HL-60 (cell line): ENCODE measurements at regions not wholly inside any gene's neighbourhood (a gene's known extent, or its start where the extent isn't known, plus 50 kb on each side); places are given as distances from the start of the nearest gene placed in this dataset.

Source experiments
- DNase-seq, 2 experiments: peaks; one replicate each; pipeline ENCODE4 v3.0.0-alpha.2; 2010 to 2020; ENCODE audit warnings: low read depth in 1 of 2, low spot score in 1 of 2
- H3K27ac ChIP-seq: fragments of 250-450 bp; sonication (Bioruptor Pico); replicated peaks from 2 replicates; pipeline ENCODE4 v1.5.1; 2020; ENCODE audit warnings: mild to moderate bottlenecking, moderate library complexity
- H3K27me3 ChIP-seq: fragments of 250-450 bp; sonication (Bioruptor Pico); 2 replicates; pipeline ENCODE4 v1.5.1; 2021; ENCODE audit warnings: mild to moderate bottlenecking, moderate library complexity; ENCODE audit not compliant: insufficient read depth, poor library complexity, severe bottlenecking
- H3K4me3 ChIP-seq: replicated peaks from 2 replicates; pipeline ENCODE4 v1.5.1; 2011; ENCODE audit warnings: mild to moderate bottlenecking, control low read depth, low read length; ENCODE audit not compliant: insufficient read depth
- GABPA ChIP-seq: IDR thresholded peaks from 2 replicates; pipeline ENCODE4 v1.6.1; 2012; ENCODE audit warnings: low read depth
- POLR2AphosphoS5 ChIP-seq: IDR thresholded peaks from 2 replicates; pipeline ENCODE4 v1.6.1; 2012; ENCODE audit warnings: low read depth
- REST ChIP-seq: IDR thresholded peaks from 2 replicates; pipeline ENCODE4 v1.6.1; 2012; ENCODE audit warnings: low read depth; ENCODE audit not compliant: insufficient replicate concordance
- SPI1 ChIP-seq: IDR thresholded peaks from 2 replicates; pipeline ENCODE4 v1.6.1; 2012; ENCODE audit warnings: low read depth, mild to moderate bottlenecking, borderline replicate concordance
- TF ChIP-seq, protein P1 (sequence below): IDR thresholded peaks from one replicate; pipeline ENCODE4 v1.5.1; 2011; ENCODE audit warnings: low read length, control low read depth, inconsistent platforms; ENCODE audit not compliant: insufficient read depth

DNA sequence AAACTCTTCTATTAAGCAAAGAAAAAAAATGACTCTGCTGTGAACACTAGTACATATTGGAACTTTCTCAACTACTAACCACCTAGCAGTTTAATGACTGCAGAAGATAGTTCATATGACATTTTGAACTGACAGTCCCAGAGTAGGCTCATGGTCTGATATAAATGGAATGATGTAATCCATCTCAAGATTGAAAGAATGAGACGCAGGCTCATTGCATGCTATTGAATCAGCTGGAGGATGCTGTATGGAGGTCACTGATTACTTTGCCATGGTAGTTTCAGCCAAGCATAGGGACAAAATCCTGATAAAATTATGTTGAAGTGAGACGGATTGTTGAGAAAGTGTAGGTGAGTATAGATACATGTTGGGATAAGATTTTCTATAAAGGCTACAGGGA, 217.6 kb upstream of the SEMA3E start:
- DNase-seq = no peak
- TF ChIP-seq POLR2AphosphoS5 = no peak
- TF ChIP-seq SPI1 = no peak
- no peak for TF ChIP-seq GABPA
- TF ChIP-seq, protein P1, sequence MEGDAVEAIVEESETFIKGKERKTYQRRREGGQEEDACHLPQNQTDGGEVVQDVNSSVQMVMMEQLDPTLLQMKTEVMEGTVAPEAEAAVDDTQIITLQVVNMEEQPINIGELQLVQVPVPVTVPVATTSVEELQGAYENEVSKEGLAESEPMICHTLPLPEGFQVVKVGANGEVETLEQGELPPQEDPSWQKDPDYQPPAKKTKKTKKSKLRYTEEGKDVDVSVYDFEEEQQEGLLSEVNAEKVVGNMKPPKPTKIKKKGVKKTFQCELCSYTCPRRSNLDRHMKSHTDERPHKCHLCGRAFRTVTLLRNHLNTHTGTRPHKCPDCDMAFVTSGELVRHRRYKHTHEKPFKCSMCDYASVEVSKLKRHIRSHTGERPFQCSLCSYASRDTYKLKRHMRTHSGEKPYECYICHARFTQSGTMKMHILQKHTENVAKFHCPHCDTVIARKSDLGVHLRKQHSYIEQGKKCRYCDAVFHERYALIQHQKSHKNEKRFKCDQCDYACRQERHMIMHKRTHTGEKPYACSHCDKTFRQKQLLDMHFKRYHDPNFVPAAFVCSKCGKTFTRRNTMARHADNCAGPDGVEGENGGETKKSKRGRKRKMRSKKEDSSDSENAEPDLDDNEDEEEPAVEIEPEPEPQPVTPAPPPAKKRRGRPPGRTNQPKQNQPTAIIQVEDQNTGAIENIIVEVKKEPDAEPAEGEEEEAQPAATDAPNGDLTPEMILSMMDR = no peak
- TF ChIP-seq REST = no peak
- Histone ChIP-seq H3K4me3 (no peak overlapping the region), H3K27me3 (no peaks in the 10 kb centered on the region), H3K27ac (no peak overlapping the region)

DNA sequence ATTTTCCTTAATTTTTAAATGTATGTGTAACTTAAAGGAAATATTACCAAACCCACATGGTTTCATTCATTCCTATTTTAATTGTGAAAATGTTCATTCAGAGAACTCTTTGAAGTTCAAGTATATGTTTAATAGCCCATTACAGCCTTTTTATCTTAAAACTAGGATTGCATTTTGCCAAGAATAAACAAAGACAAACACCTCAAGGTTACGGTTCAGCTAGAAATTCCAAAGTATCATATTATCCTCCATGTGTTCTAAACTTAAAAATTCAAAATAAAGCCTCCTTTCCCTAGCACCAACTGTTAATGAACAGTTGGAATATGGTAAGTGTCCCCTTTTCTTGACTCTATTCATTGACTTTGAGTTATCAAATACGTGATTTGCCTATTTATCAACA, 215.6 kb upstream of the SEMA3E start:
- DNase-seq = no peak
- no peak overlapping the region for H3K27ac ChIP-seq
- no peak for TF ChIP-seq POLR2AphosphoS5
- TF ChIP-seq, protein P1 = no peak
- no peak for TF ChIP-seq GABPA
- TF ChIP-seq SPI1 = no peak
- no peak for TF ChIP-seq REST
- no peaks in the 10 kb centered on the region for H3K27me3 ChIP-seq
- H3K4me3 ChIP-seq = no peak overlapping the region

DNA sequence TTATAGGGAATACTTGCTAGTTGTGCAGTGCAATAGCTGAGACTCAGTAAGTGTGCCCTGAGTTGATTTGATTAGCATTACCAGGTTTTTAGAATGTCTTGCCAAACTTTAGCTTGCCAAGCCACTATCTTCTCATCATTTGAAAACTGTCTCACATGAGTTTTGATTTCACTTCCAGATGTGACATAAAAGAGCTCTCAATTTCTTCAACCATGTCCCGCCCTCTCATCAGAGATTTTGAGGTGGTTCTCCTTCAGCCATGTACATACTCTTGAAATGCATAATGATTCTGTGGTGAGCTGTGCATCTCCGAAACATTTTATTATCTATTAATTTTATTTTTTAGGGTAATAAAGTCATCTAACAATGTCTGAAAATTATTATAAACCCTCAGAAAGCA, 215.0 kb upstream of the SEMA3E start:
- Histone ChIP-seq H3K27me3 (no peaks in the 10 kb centered on the region), H3K4me3 (no peak overlapping the region), H3K27ac (no peak overlapping the region)
- TF ChIP-seq REST (no peak), POLR2AphosphoS5 (no peak), SPI1 (no peak), GABPA (no peak)
- TF ChIP-seq, protein P1 = no peak
- no peak for DNase-seq
